BJ (cell line): ENCODE measurements at regions not wholly inside any gene's neighbourhood (a gene's known extent, or its start where the extent isn't known, plus 50 kb on each side); places are given as distances from the start of the nearest gene placed in this dataset.

ENCODE experiments used
- CTCF ChIA-PET: fragments of 350-600 bp; formaldehyde crosslinking; extraction: SDS; loops from one replicate; lab custom pipeline; 2021; ENCODE audit warnings: antibody characterized with exemption, inconsistent platforms; lab: Yijun Ruan, JAX
- POLR2A ChIA-PET: fragments of 300-600 bp; sonication (Branson Sonifier 250); formaldehyde crosslinking; extraction: SDS; loops from one replicate; lab custom pipeline; 2021; ENCODE audit warnings: antibody characterized with exemption; lab: Charles Lee
- DNase-seq: peaks from one replicate; pipeline ENCODE4 v3.0.0-alpha.2; 2011; ENCODE audit warnings: low read depth
- H3K27me3 ChIP-seq: 2 replicates; pipeline ENCODE4 v1.6.0; 2011; ENCODE audit warnings: low read length; ENCODE audit not compliant: control insufficient read depth, insufficient read depth
- H3K36me3 ChIP-seq: 2 replicates; pipeline ENCODE4 v1.5.1; 2011; ENCODE audit warnings: low read length; ENCODE audit not compliant: control insufficient read depth, insufficient read depth
- H3K4me3 ChIP-seq: 2 replicates; pipeline ENCODE4 v1.5.1; 2011; ENCODE audit warnings: low read depth, mild to moderate bottlenecking, control low read depth, low read length
- CTCF ChIP-seq: IDR thresholded peaks from 2 replicates; pipeline ENCODE4 v1.5.1; 2011; ENCODE audit warnings: low read depth, mild to moderate bottlenecking, control low read depth, inconsistent platforms, low read length, moderate library complexity; ENCODE audit not compliant: insufficient read depth

GRCh38 chr20:11582060-11582459 lies 335.6 kb upstream of the BTBD3 start:
- no peak for TF ChIP-seq CTCF
- no peak for DNase-seq
- CTCF ChIA-PET: no interaction called here
- Histone ChIP-seq H3K4me3 (no peak overlapping the region), H3K36me3 (no peaks in the 10 kb centered on the region), H3K27me3 (no peaks in the 10 kb centered on the region)
- POLR2A ChIA-PET: no interaction called here

- ChIA-PET CTCF (no interaction called here), POLR2A (no interaction called here)
- Histone ChIP-seq H3K4me3 (no peak overlapping the region), H3K27me3 (no peaks in the 10 kb centered on the region), H3K36me3 (no peaks in the 10 kb centered on the region)
- no peak for TF ChIP-seq CTCF
- no peak for DNase-seq
Observed at GRCh38 chr20:11585752-11586352, 331.8 kb upstream of the BTBD3 start.

GRCh38 chr20:11588875-11589274 lies 328.8 kb upstream of the BTBD3 start:
- no peaks in the 10 kb centered on the region for H3K36me3 ChIP-seq
- no peak for DNase-seq
- TF ChIP-seq CTCF: no peak
- H3K27me3 ChIP-seq: no peaks in the 10 kb centered on the region
- H3K4me3 ChIP-seq: no peak overlapping the region
- ChIA-PET CTCF (no interaction called here), POLR2A (no interaction called here)

GRCh38 chr20:11591965-11592364 lies 325.7 kb upstream of the BTBD3 start:
- ChIA-PET CTCF (no interaction called here), POLR2A (no interaction called here)
- no peak for TF ChIP-seq CTCF
- no peak for DNase-seq
- H3K4me3 ChIP-seq: no peak overlapping the region
- no peaks in the 10 kb centered on the region for H3K36me3 ChIP-seq
- H3K27me3 ChIP-seq: no peaks in the 10 kb centered on the region

GRCh38 chr20:11604339-11604738 lies 313.4 kb upstream of the BTBD3 start:
- Histone ChIP-seq H3K36me3 (no peaks in the 10 kb centered on the region), H3K4me3 (no peak overlapping the region), H3K27me3 (no peaks in the 10 kb centered on the region)
- ChIA-PET CTCF (no interaction called here), POLR2A (no interaction called here)
- DNase-seq: no peak
- TF ChIP-seq CTCF: no peak
